Panc1 (cell line): ENCODE measurements at regions not wholly inside any gene's neighbourhood (a gene's known extent, or its start where the extent isn't known, plus 50 kb on each side); places are given as distances from the start of the nearest gene placed in this dataset.

Experiments
- POLR2AphosphoS5 ChIP-seq: IDR thresholded peaks from 2 replicates; pipeline ENCODE4 v1.6.1; 2012; ENCODE audit warnings: mild to moderate bottlenecking, low read depth, low read length, moderate library complexity
- TCF7L2 ChIP-seq: IDR thresholded peaks from 2 replicates; pipeline ENCODE4 v1.6.1; 2011; ENCODE audit warnings: mild to moderate bottlenecking, low read depth, low read length, inconsistent platforms
- TF ChIP-seq, protein P1 (sequence below): fragments of 450-650 bp; IDR thresholded peaks from 2 replicates; pipeline ENCODE4 v1.5.1; 2017; ENCODE audit warnings: mild to moderate bottlenecking
- TF ChIP-seq, protein P2 (sequence below), 2 experiments: IDR thresholded peaks; 2 replicates each; pipeline ENCODE4 v1.6.1; 2011 to 2012; ENCODE audit warnings: low read depth in 2 of 2, control low read depth in 1 of 2, low read length in 1 of 2, mild to moderate bottlenecking in 1 of 2, moderate library complexity in 1 of 2; ENCODE audit not compliant: insufficient read depth in 1 of 2

DNA sequence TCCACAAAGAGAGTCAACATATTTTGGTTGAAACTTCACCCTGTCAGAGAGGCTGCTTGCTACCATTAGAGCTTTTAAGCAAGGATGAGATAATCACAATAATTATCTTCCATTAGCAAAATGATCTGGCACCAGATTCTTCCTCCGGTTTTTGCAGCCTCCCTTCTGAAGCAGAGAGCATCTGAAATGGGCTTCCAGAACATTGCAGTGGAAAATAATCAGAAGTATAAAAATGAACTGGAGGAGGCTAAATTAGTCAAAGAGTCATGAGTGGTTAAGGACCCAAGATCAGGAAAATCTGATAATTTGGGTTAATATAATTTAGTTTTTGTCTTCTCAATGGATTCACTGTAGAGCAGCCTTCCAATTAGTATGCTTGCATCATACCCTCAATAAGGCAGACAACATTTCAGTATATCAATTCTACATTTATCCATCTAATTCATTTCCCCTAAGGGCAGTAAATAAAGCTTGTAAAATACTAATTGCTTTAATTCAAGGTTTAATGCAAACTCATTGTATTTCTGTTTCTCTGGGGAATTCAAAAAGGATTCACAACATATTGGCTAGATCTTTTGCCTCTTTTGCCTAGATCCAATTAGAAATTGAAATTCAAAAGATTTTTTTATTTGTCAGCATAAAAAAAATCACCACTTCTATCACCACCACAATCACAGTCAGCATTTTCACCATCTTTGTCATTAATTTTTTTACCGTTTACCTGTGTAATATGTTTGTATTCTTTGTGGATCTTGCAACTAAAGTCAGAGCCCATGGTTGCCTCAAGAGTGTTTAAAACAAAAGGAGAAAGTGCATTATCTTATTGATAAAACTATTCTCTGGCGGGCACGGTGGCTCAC, 537.2 kb upstream of the DCC start:
- TF ChIP-seq, protein P1, sequence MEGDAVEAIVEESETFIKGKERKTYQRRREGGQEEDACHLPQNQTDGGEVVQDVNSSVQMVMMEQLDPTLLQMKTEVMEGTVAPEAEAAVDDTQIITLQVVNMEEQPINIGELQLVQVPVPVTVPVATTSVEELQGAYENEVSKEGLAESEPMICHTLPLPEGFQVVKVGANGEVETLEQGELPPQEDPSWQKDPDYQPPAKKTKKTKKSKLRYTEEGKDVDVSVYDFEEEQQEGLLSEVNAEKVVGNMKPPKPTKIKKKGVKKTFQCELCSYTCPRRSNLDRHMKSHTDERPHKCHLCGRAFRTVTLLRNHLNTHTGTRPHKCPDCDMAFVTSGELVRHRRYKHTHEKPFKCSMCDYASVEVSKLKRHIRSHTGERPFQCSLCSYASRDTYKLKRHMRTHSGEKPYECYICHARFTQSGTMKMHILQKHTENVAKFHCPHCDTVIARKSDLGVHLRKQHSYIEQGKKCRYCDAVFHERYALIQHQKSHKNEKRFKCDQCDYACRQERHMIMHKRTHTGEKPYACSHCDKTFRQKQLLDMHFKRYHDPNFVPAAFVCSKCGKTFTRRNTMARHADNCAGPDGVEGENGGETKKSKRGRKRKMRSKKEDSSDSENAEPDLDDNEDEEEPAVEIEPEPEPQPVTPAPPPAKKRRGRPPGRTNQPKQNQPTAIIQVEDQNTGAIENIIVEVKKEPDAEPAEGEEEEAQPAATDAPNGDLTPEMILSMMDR, result no peak
- TF ChIP-seq POLR2AphosphoS5 (no peak), TCF7L2 (no peak)
- TF ChIP-seq, protein P2, sequence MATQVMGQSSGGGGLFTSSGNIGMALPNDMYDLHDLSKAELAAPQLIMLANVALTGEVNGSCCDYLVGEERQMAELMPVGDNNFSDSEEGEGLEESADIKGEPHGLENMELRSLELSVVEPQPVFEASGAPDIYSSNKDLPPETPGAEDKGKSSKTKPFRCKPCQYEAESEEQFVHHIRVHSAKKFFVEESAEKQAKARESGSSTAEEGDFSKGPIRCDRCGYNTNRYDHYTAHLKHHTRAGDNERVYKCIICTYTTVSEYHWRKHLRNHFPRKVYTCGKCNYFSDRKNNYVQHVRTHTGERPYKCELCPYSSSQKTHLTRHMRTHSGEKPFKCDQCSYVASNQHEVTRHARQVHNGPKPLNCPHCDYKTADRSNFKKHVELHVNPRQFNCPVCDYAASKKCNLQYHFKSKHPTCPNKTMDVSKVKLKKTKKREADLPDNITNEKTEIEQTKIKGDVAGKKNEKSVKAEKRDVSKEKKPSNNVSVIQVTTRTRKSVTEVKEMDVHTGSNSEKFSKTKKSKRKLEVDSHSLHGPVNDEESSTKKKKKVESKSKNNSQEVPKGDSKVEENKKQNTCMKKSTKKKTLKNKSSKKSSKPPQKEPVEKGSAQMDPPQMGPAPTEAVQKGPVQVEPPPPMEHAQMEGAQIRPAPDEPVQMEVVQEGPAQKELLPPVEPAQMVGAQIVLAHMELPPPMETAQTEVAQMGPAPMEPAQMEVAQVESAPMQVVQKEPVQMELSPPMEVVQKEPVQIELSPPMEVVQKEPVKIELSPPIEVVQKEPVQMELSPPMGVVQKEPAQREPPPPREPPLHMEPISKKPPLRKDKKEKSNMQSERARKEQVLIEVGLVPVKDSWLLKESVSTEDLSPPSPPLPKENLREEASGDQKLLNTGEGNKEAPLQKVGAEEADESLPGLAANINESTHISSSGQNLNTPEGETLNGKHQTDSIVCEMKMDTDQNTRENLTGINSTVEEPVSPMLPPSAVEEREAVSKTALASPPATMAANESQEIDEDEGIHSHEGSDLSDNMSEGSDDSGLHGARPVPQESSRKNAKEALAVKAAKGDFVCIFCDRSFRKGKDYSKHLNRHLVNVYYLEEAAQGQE (IDR thresholded peaks at IDR 0.05; ENCODE audit: insufficient read depth in 1 of 2, low read depth in 2 of 2, low read length in 1 of 2), result no peak
